K562 (cell line): ENCODE measurements at regions not wholly inside any gene's neighbourhood (a gene's known extent, or its start where the extent isn't known, plus 50 kb on each side); places are given as distances from the start of the nearest gene placed in this dataset.

Experiments used
- ATAC-seq: fragments of 200-7000 bp; cut with Tn5 transposase; 3 replicates; pipeline ENCODE4 v1.9.1; 2020; ENCODE audit warnings: moderate library complexity
- BruUV-seq: library from RNA; stranded (reverse); fragments of 400-500 nt; replicated peaks from 2 replicates; lab custom pipeline; 2021; lab: Mats Ljungman, UMichigan
- CTCF ChIA-PET: fragments of 300-600 bp; formaldehyde crosslinking; extraction: SDS; loops from one replicate; lab custom pipeline; 2021; ENCODE audit warnings: low intra/inter-chr PET ratio; lab: Yijun Ruan, JAX
- POLR2A ChIA-PET: fragments of 300-600, 350-650 bp; sonication (Branson Sonifier 250); formaldehyde crosslinking; extraction: SDS; loops from one replicate; lab custom pipeline; 2021; ENCODE audit warnings: antibody characterized with exemption, inconsistent platforms; lab: Yijun Ruan, JAX
- DNase-seq, 4 experiments: peaks; one replicate each; pipeline versions ENCODE4 v3.0.0 to v3.0.0-alpha.2; 2011 to 2018; ENCODE audit warnings: low spot score in 3 of 4, mixed read lengths in 3 of 4; ENCODE audit errors: extremely low read depth in 1 of 4
- FAIRE-seq: peaks from 2 replicates; lab custom pipeline; 2011; peaks lifted over from hg19 to GRCh38; lab: Jason Lieb, UNC
- H2AFZ ChIP-seq: 2 replicates; pipeline ENCODE4 v1.6.0; 2011; ENCODE audit warnings: low read depth, low read length, control low read depth, inconsistent platforms
- H3K27ac ChIP-seq: fragments of 200-600 bp; 3 replicates; pipeline ENCODE4 v1.8.0; 2011; ENCODE audit warnings: low read depth, mild to moderate bottlenecking, control low read depth, inconsistent platforms, low read length, moderate library complexity, mixed read lengths; ENCODE audit errors: extremely low read depth
- H3K27me3 ChIP-seq, 2 experiments: fragments of 300-600 bp in 1 of 2; 2 replicates in 1 of 2; 3 replicates in 1 of 2; pipeline versions ENCODE4 v1.6.0 to v1.8.0; 2011; ENCODE audit warnings: inconsistent platforms in 2 of 2, low read length in 2 of 2, mild to moderate bottlenecking in 1 of 2, mixed read lengths in 1 of 2, moderate library complexity in 1 of 2; ENCODE audit not compliant: control insufficient read depth in 2 of 2, insufficient read depth in 2 of 2
- H3K36me3 ChIP-seq: fragments of 300-600 bp; 3 replicates; pipeline ENCODE4 v1.8.0; 2011; ENCODE audit warnings: mild to moderate bottlenecking, low read length, inconsistent platforms; ENCODE audit not compliant: control insufficient read depth, insufficient read depth
- H3K4me1 ChIP-seq, 2 experiments: fragments of 200-600 bp in 1 of 2; replicated peaks in 1 of 2; 2 replicates in 1 of 2; 3 replicates in 1 of 2; pipeline versions ENCODE4 v1.5.1 to v1.8.0; 2011; ENCODE audit warnings: inconsistent platforms in 2 of 2, low read length in 2 of 2, mild to moderate bottlenecking in 1 of 2, mixed read lengths in 1 of 2, moderate library complexity in 1 of 2; ENCODE audit not compliant: control insufficient read depth in 2 of 2, insufficient read depth in 2 of 2
- H3K4me2 ChIP-seq: 2 replicates; pipeline ENCODE4 v1.6.1; 2011; ENCODE audit warnings: low read length, control low read depth, inconsistent platforms, mixed read lengths; ENCODE audit not compliant: insufficient read depth
- H3K4me3 ChIP-seq: fragments of 200-600 bp; sonication (generic), shearing (Covaris generic); 2 replicates; pipeline ENCODE4 v1.5.1; 2016; ENCODE audit warnings: control low read depth, inconsistent platforms
- H3K79me2 ChIP-seq: fragments of 200-600 bp; 3 replicates; pipeline ENCODE4 v1.8.0; 2011; ENCODE audit warnings: low read length, inconsistent platforms; ENCODE audit not compliant: control insufficient read depth, insufficient read depth
- H3K9ac ChIP-seq, 2 experiments: 2 replicates each; pipeline versions ENCODE4 v1.6.0 to v1.6.1; 2011; ENCODE audit warnings: low read depth in 2 of 2, low read length in 2 of 2, control low read depth in 1 of 2, inconsistent platforms in 1 of 2, mild to moderate bottlenecking in 1 of 2, mixed read lengths in 1 of 2; ENCODE audit not compliant: insufficient read depth in 1 of 2
- H3K9me1 ChIP-seq: one replicate; pipeline ENCODE4 v1.6.0; 2011; ENCODE audit warnings: inconsistent platforms, mild to moderate bottlenecking, low read length, moderate library complexity; ENCODE audit not compliant: control insufficient read depth, insufficient read depth
- H3K9me3 ChIP-seq: replicated peaks from 2 replicates; pipeline ENCODE4 v1.5.1; 2011; ENCODE audit warnings: low read depth, low read length, inconsistent platforms; ENCODE audit not compliant: control insufficient read depth, insufficient read depth
- H4K20me1 ChIP-seq: replicated peaks from 2 replicates; pipeline ENCODE4 v1.6.1; 2011; ENCODE audit warnings: low read length, inconsistent platforms, mixed read lengths; ENCODE audit not compliant: control insufficient read depth, insufficient read depth
- ARID2 ChIP-seq: fragments of 450-650 bp; IDR thresholded peaks from 2 replicates; pipeline ENCODE4 v1.6.1; 2017; ENCODE audit warnings: antibody characterized with exemption, mild to moderate bottlenecking
- CHD4 ChIP-seq: fragments of 200-600 bp; sonication (generic); IDR thresholded peaks from 3 replicates; pipeline ENCODE4 v1.6.1; 2012; ENCODE audit warnings: low read depth, mild to moderate bottlenecking, mixed read lengths, low read length, inconsistent platforms; ENCODE audit not compliant: insufficient read depth, insufficient replicate concordance, poor library complexity, severe bottlenecking
- ETV1 ChIP-seq: fragments of 450-650 bp; conservative IDR thresholded peaks from 2 replicates; pipeline ENCODE4 v1.6.1; 2016; ENCODE audit warnings: missing genetic modification characterization, control low read depth, low read depth, missing compliant biosample characterization
- HNRNPL ChIP-seq: fragments of 200-400 bp; formaldehyde crosslinking; IDR thresholded peaks from 2 replicates; pipeline ENCODE4 v1.6.1; 2017; ENCODE audit warnings: low read depth, mild to moderate bottlenecking, low read length
- MECOM ChIP-seq: fragments of 250-450 bp; sonication (Bioruptor Pico); IDR thresholded peaks from 2 replicates; pipeline ENCODE4 v1.8.0; 2022; ENCODE audit warnings: inconsistent platforms
- NFRKB ChIP-seq: fragments of 450-650 bp; IDR thresholded peaks from 2 replicates; pipeline ENCODE4 v1.6.1; 2016; ENCODE audit warnings: low read depth
- PTRF ChIP-seq: fragments of 450-650 bp; IDR thresholded peaks from 2 replicates; pipeline ENCODE4 v1.6.1; 2016; ENCODE audit warnings: mild to moderate bottlenecking, missing genetic modification characterization, missing compliant biosample characterization
- ZNF785 ChIP-seq: fragments of 250-450 bp; sonication (Bioruptor Pico); IDR thresholded peaks from 2 replicates; pipeline ENCODE4 v1.4.0; 2020; ENCODE audit warnings: mild to moderate bottlenecking
- ZNF79 ChIP-seq: fragments of 250-450 bp; sonication (Bioruptor Pico); IDR thresholded peaks from 2 replicates; pipeline ENCODE4 v1.4.0; 2020; ENCODE audit warnings: low read depth, mild to moderate bottlenecking, moderate library complexity
- WGBS: fragments of 100-300 bp; shearing (Covaris generic); methylation state at CpG from one replicate; pipeline ENCODE4 v1.1.6; 2016; ENCODE audit warnings: low coverage, mixed read lengths; ENCODE audit not compliant: insufficient coverage; ENCODE audit errors: missing lambda C conversion rate; 5-methylcytosine and 5-hydroxymethylcytosine counted together
- in situ Hi-C: fragments of 300-500 bp; cut with MboI; formaldehyde crosslinking; loops from 4 replicates; pipeline ENCODE4 v1.15.0; 2018; ENCODE audit warnings: inconsistent platforms, mixed read lengths
- intact Hi-C: fragments of 100-400 bp; cut with micrococcal nuclease; formaldehyde crosslinking; loops from 2 replicates; pipeline ENCODE4 v1.14.2; 2022
- TF ChIP-seq, protein P1 (sequence below): fragments of 250-450 bp; sonication (Bioruptor Pico); IDR thresholded peaks from 2 replicates; pipeline ENCODE4 v1.8.0; 2022; ENCODE audit warnings: inconsistent platforms
- TF ChIP-seq, protein P2 (sequence below), 2 experiments: fragments of 450-650 bp in 1 of 2; sonication (generic) in 1 of 2; formaldehyde crosslinking in 1 of 2; IDR thresholded peaks; 2 replicates each; pipeline versions ENCODE4 v1.7.1 to v1.9.0; 2016 to 2022; ENCODE audit warnings: inconsistent platforms in 1 of 2, mild to moderate bottlenecking in 1 of 2, missing genetic modification reagents in 1 of 2

DNA sequence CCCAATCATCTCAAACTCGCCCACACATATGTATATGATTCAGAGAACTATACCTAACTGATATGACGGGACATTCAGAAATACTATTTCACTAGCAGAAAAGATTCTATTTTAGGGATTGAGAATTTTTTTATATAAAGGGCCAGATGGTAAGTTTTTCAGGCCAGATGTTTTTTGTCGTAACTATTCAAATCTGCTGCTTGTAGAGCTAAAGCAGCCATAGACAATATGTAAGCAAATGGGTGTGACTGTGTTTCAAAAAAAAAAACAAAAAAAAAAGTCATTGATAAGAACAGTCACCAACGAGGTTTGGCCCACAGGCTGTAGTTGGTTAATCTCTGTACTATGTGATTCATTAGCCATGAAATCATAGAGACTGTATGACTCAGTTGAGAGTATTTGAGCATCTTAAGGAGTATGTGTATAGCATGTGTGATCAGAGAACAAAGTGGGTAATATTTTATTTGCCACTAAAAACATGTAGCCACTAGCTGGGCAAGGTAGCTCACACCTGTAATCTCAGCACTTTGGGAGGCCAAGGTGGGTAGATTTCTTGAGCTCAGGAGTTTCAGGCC lies 2724.7 kb downstream of the PCDH9 start:
- H3K4me1 ChIP-seq, result no peaks in the 10 kb centered on the region
- intact Hi-C loops (no loop called here), in situ Hi-C loops (no loop called here)
- no peak overlapping the region for H2AFZ ChIP-seq
- no peaks in the 10 kb centered on the region for H3K79me2 ChIP-seq
- no TSS peak for BruUV-seq
- H3K36me3 ChIP-seq, result no peaks in the 10 kb centered on the region
- CTCF ChIA-PET, result no interaction called here
- FAIRE-seq (no peak), ATAC-seq (no peak), DNase-seq (no peak)
- no peaks in the 10 kb centered on the region for H3K27me3 ChIP-seq
- POLR2A ChIA-PET, result no interaction called here
- H3K4me3 ChIP-seq, result no peak overlapping the region
- H3K9me3 ChIP-seq, result no peaks in the 10 kb centered on the region
- no peaks in the 10 kb centered on the region for H3K9me1 ChIP-seq
- no peak overlapping the region for H3K4me2 ChIP-seq
- WGBS, result 0% methylated on average over 4 of the region's 4 CpGs
- H3K9ac ChIP-seq, result no peak overlapping the region
- H3K27ac ChIP-seq, result no peak overlapping the region
- H4K20me1 ChIP-seq, result no peaks in the 10 kb centered on the region
- TF ChIP-seq CHD4 (no peak), ETV1 (no peak), HNRNPL (no peak), NFRKB (no peak), ZNF785 (CRISPR knock-in tag) (no peak), ARID2 (no peak), PTRF (tag) (no peak), ZNF79 (CRISPR knock-in tag) (no peak), MECOM (CRISPR knock-in tag) (no peak)
- TF ChIP-seq, protein P1, sequence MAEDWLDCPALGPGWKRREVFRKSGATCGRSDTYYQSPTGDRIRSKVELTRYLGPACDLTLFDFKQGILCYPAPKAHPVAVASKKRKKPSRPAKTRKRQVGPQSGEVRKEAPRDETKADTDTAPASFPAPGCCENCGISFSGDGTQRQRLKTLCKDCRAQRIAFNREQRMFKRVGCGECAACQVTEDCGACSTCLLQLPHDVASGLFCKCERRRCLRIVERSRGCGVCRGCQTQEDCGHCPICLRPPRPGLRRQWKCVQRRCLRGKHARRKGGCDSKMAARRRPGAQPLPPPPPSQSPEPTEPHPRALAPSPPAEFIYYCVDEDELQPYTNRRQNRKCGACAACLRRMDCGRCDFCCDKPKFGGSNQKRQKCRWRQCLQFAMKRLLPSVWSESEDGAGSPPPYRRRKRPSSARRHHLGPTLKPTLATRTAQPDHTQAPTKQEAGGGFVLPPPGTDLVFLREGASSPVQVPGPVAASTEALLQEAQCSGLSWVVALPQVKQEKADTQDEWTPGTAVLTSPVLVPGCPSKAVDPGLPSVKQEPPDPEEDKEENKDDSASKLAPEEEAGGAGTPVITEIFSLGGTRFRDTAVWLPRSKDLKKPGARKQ (CRISPR knock-in tag), result no peak
- TF ChIP-seq, protein P2, sequence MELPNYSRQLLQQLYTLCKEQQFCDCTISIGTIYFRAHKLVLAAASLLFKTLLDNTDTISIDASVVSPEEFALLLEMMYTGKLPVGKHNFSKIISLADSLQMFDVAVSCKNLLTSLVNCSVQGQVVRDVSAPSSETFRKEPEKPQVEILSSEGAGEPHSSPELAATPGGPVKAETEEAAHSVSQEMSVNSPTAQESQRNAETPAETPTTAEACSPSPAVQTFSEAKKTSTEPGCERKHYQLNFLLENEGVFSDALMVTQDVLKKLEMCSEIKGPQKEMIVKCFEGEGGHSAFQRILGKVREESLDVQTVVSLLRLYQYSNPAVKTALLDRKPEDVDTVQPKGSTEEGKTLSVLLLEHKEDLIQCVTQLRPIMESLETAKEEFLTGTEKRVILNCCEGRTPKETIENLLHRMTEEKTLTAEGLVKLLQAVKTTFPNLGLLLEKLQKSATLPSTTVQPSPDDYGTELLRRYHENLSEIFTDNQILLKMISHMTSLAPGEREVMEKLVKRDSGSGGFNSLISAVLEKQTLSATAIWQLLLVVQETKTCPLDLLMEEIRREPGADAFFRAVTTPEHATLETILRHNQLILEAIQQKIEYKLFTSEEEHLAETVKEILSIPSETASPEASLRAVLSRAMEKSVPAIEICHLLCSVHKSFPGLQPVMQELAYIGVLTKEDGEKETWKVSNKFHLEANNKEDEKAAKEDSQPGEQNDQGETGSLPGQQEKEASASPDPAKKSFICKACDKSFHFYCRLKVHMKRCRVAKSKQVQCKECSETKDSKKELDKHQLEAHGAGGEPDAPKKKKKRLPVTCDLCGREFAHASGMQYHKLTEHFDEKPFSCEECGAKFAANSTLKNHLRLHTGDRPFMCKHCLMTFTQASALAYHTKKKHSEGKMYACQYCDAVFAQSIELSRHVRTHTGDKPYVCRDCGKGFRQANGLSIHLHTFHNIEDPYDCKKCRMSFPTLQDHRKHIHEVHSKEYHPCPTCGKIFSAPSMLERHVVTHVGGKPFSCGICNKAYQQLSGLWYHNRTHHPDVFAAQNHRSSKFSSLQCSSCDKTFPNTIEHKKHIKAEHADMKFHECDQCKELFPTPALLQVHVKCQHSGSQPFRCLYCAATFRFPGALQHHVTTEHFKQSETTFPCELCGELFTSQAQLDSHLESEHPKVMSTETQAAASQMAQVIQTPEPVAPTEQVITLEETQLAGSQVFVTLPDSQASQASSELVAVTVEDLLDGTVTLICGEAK (IDR thresholded peaks at IDR 0.05), result no peak
- TF ChIP-seq, protein P2 (CRISPR knock-in tag; IDR thresholded peaks at IDR 0.05), result no peak
